Superior temporal gyrus (tissue), 1 donor: ENCODE measurements at regions not wholly inside any gene's neighbourhood (a gene's known extent, or its start where the extent isn't known, plus 50 kb on each side); places are given as distances from the start of the nearest gene placed in this dataset.
A peak's percentile ranks its signal among the peaks of the same experiment; 100 is the strongest.

Experiments
- DNase-seq: peaks from one replicate; pipeline ENCODE4 v3.0.0-alpha.2; 2016; ENCODE audit errors: extremely low spot score

DNA sequence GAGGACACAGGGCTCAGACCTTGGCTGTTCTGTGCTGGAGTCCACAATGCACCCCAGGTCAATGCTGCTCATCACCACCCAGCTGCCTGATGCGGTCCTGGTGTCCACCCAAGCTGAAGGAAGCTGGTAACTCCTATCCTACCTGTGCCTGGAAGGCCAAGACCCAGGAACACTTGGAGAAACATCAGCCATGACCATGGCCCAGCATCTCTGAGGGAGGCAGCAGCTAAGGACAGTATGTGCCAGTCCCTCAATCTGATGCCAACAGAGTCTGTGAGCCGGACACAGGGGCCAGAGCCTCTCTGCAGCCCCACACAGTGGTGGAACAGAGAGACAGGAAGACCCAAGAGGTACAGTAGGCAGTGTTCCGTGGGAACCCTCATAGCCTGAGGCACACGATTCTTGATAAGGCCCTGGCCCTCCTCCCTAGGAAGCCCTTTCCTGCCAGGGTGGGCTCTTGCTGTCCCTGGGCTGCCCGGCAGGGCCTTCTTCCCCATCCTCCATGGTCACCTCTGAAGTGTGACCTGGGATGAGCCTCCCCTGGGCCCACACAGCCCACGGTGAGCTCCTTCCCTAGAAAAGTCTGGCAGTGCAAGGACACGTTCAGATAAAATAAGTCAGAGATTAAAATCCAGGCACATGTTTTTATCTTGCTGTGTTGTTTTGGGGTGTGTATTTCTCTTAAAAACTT, 170.7 kb downstream of the THBS2 start:
- DNase-seq = no peak

GRCh38 chr6:169082093-169082492, 171.6 kb downstream of the THBS2 start:
- no peak for DNase-seq

- DNase-seq = no peak
Observed at GRCh38 chr6:169081248-169081647, 172.4 kb downstream of the THBS2 start.

DNA sequence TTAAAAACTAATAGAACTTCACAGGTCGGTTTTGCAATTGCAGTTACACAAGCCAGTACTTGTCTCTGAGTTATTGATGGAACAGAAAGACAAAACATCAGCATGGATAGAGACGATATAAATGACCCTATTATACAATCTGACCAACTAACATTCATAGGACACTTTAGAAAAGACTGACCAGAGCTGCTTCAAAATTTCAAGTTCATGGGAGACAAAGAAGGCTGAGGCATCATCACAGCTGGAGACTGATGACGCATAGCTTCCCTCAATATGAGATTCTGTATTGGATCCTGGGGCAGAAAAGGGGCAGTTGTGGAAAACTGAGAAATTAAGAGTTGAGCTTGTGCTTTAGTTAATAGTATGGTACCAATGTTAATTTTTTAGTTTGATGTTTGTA, 174.0 kb downstream of the THBS2 start:
- no peak for DNase-seq

- DNase-seq = no peak
Observed at GRCh38 chr6:169078399-169079145, 175.1 kb downstream of the THBS2 start.

DNA sequence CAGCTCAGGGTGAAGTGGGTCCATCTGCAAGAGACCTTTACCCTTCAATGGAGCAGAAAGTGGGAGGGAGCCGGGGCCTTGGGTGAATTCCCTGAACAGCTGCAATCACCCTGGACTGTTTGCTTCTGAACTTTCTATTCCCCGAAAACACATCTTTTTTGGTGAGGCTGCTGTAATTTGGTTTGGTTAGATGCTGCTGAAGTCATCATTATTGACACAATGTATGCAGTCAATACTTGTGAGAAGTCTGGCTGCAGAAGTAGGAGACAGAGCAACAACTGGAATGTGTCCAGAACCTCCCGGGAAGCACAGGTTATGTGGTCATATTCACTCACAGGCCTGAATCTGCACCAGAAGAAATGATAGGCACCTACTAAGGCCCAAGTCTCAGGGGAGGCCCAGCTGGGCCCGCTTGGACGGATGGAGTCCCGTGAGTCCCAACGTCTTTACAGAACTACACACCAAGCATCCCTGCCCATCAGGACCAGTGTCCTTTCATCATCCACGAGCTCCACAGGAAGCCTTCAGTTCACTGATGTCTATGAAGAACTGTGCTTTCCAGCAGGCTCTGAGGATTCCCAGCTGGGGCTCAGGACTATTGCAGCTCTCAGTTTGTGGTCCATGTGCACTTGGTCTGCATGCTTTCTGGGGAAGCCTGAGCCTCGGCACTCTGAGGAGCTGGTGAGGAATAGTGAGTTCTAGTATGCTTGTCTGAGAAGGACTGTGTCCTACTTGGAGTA, 177.6 kb downstream of the THBS2 start:
- DNase-seq = no peak

DNA sequence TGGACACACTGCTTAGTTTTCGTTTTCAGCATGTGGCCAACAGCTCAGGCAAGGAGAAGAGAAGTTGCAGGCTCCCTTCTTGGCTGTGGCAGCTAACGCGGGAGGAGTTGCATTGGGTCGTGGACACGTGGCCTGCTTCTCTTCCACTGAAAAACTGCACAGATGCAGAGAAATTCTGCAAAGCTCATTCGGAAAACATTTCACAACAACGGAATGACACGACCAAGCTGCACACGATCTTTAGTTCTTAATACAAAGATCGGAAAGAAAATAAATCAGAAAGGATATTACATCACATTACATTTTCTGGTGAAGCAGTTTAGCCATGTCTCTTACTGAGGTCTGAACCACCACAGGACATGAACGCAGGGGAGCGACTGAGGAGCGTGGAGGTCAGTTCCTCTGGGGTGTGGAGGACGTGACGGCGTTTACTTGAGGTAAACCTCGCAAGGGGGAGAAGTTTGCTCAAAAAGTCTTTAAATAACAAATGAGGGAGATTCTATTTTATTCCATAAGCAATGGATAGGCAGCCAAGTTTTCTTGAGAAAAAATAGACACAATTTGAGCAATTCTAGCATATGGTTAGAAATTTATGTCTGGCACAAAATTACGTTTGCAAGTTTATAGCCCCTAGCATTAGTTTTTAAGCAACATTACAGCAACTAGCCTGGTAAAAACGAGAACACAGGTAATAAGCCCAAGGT, 178.3 kb downstream of the THBS2 start:
- peak; percentile 30 for DNase-seq

GRCh38 chr6:169074526-169074925, 179.1 kb downstream of the THBS2 start:
- no peak for DNase-seq

- no peak for DNase-seq
Observed at GRCh38 chr6:169073311-169073710, 180.3 kb downstream of the THBS2 start.

GRCh38 chr6:169072127-169073042, 181.3 kb downstream of the THBS2 start:
- no peak for DNase-seq

DNA sequence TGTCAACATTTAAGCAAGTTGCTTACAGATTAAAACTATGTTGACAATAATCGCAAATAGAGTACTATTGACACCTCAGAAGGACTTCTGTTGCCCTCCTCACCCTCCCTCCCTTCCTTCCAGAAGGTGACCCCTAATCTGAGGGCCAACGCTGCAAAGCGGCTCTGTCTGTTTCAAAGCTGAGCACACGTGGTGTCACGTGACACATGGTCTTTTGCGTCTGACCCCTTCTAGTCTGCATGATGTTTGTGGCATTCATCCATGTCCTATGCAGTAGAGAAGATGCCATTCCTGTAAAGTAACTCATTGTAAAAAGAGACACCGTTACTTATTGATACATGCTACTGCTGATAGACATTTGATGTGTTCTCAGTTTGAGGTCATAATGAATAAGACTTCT, 182.3 kb downstream of the THBS2 start:
- DNase-seq = no peak

DNA sequence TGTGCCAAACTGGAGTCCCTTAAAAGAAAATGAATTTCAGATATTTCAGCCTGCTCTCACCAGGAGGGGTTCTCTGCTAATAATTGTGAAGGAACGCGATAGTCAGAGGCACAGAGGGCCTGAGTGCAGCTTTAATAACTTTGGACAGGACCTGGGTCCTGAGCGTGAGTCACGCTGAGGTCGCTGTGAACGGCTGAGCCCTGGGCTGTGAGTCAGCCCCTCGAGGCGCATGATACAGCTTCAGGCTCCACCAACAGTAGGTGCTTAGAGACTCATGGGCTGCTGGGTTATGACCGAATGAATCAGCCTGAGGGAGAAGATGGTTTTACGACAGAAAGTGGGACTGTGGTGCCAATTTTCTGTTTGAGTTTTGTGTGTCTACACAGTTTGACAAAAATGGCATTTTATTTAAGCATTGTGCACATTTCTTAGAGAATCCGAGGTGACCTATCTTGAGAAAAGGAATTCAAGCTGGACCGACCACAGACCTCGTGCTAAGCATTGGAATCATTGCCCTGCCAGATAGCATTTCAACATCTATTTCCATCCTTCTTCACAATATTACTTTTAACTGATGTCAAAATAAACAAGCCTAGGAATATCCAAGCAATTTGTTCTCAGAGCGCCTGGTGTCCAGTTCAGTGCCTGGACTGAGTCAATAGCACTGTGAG, 183.0 kb downstream of the THBS2 start:
- DNase-seq = no peak

- DNase-seq = no peak
Observed at GRCh38 chr6:169069356-169069755, 184.3 kb downstream of the THBS2 start.

GRCh38 chr6:169064194-169064593, 189.5 kb downstream of the THBS2 start:
- DNase-seq = no peak

DNA sequence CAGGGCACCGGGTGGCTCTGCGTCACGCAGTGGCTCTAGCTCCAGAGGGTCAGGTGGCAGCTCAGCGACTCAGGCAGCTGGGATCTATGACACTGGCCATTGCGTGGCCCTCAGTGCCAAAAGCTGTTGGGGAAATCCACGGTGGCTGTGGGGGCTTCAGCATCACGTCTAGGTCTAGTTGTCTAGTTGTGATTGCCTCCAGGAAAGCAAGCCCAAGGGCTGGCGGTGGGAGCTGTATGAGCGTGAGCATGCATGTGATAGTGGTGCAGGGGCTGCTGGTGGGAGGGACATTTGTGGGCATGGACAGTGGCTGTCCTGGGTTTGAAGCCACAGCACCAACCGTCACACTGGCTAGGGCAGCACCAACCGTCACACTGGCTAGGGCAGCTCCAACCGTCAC, 191.4 kb downstream of the THBS2 start:
- DNase-seq = no peak

DNA sequence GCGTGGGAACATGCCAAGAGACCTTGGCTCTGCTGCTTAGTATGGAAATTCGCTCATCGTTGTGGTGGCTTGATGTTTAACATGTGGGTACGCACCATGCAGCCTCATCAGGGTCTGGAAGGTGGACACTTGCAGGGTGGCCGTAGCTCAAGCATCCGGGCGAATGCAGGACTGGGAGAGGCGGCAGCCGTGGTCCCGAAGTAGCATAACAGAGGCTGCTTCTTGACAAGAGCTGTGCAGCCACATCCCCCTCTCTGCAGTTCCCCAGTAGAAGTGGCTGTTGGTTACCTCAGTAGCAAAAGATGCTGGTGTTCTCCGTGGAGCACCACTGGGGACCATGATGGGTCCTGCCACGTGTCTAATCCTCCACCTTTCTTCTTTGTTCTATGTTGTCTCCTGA, 195.0 kb downstream of the THBS2 start:
- no peak for DNase-seq

GRCh38 chr6:169052462-169052861, 201.2 kb downstream of the THBS2 start:
- DNase-seq = no peak

GRCh38 chr6:169051371-169051770, 202.3 kb downstream of the THBS2 start:
- DNase-seq = no peak

DNA sequence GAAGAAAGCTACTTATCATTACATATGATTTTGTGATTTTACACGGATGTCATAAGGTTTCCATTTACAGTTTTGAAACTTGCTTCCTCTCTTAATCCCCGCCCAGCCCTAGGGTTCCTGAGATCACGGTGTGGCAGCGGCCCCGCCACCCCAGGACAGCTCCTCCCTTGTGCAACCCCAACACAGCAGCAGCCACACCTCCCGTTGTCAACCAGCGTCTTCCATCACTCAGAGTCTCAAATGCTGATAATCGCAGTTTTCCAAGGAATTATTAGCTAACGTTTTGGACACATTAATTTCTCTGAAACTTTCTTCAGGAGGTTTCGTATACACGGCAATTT, 204.8 kb downstream of the THBS2 start:
- no peak for DNase-seq

DNA sequence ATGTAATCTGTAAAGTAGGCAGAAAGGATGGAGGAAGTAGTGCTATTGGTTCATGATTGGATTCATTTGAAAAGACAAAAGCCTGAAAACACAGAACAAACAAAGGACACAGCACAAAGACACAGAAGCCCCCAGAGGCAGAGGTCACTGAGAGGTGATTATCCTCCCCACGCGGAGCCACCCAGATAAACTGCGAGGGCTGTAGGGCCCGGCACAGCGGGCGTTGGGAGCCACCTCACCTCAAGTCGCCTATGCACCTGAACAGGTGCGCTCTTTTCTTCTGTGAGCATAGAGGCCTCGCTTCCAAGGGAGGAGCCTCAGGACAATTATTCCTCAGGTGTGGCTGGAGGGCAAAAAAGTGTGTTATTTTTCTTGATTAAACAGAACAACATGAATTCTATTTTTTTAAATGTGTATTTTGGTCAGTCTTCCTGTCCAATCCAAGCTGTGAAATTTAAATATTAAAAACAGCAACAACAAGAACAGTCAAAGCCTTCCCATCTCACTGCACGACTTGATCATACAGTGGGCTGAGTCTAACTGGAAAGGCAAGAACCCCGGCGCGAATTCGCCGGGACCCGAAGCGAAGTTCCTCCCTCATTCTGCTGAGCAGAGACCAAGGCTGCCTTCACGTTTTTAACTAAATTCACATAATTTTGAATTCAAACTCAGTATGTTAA, 205.3 kb downstream of the THBS2 start:
- no peak for DNase-seq
